Left renal cortex interstitium (tissue), 4 donors: ENCODE measurements at regions not wholly inside any gene's neighbourhood (a gene's known extent, or its start where the extent isn't known, plus 50 kb on each side); places are given as distances from the start of the nearest gene placed in this dataset.

ENCODE experiments used
- DNase-seq, 4 donors: peaks; one replicate each; pipeline ENCODE4 v3.0.0-alpha.2; 2013; ENCODE audit warnings: low read depth in 4 of 4, low spot score in 2 of 4, missing footprints in 1 of 4

GRCh38 chr9:103899866-103900265 is 194.2 kb upstream of the SMC2 start:
- peak in 1 of 4 donors; percentile 6 for DNase-seq

GRCh38 chr9:103900466-103900865 is 193.6 kb upstream of the SMC2 start:
- DNase-seq, result peak in 2 of 4 donors; percentile 14 to 20

GRCh38 chr9:103902263-103902662 is 191.8 kb upstream of the SMC2 start:
- no peak for DNase-seq

- no peak for DNase-seq
These were observed 189.9 kb upstream of the SMC2 start for GRCh38 chr9:103904242-103904641.

- DNase-seq, result no peak
These were observed 180.2 kb upstream of the SMC2 start for GRCh38 chr9:103913899-103914298.

GRCh38 chr9:103919605-103920209 is 174.4 kb upstream of the SMC2 start:
- no peak for DNase-seq

- no peak for DNase-seq
These were observed 165.7 kb upstream of the SMC2 start for GRCh38 chr9:103928442-103928841.

GRCh38 chr9:103941104-103941503 is 153.0 kb upstream of the SMC2 start:
- DNase-seq, result no peak

- DNase-seq, result no peak
These were observed 151.9 kb upstream of the SMC2 start for GRCh38 chr9:103942200-103942599.

- no peak for DNase-seq
These were observed 151.5 kb upstream of the SMC2 start for GRCh38 chr9:103942651-103943050.

- DNase-seq, result peak; percentile 34 to 61 (median 46)
These were observed 145.0 kb upstream of the SMC2 start for GRCh38 chr9:103949096-103949495.

- no peak for DNase-seq
These were observed 116.9 kb upstream of the SMC2 start for GRCh38 chr9:103977163-103977562.

GRCh38 chr9:103978396-103978795 is 115.7 kb upstream of the SMC2 start:
- DNase-seq, result no peak

- DNase-seq, result no peak
These were observed 112.2 kb upstream of the SMC2 start for GRCh38 chr9:103981912-103982311.

GRCh38 chr9:103985077-103985476 is 109.0 kb upstream of the SMC2 start:
- no peak for DNase-seq

- DNase-seq, result no peak
These were observed 105.3 kb upstream of the SMC2 start for GRCh38 chr9:103988821-103989220.

GRCh38 chr9:103990311-103990710 is 103.8 kb upstream of the SMC2 start:
- no peak for DNase-seq

GRCh38 chr9:103991001-103991400 is 103.1 kb upstream of the SMC2 start:
- no peak for DNase-seq

- no peak for DNase-seq
These were observed 102.4 kb upstream of the SMC2 start for GRCh38 chr9:103991698-103992097.

- no peak for DNase-seq
These were observed 101.0 kb upstream of the SMC2 start for GRCh38 chr9:103992938-103993579.

GRCh38 chr9:103997856-103998370 is 96.2 kb upstream of the SMC2 start:
- no peak for DNase-seq

GRCh38 chr9:103999375-104000062 is 94.6 kb upstream of the SMC2 start:
- no peak for DNase-seq
